Gastroesophageal sphincter (tissue), 3 donors: ENCODE measurements at regions not wholly inside any gene's neighbourhood (a gene's known extent, or its start where the extent isn't known, plus 50 kb on each side); places are given as distances from the start of the nearest gene placed in this dataset.

ENCODE experiments used
- EP300 ChIP-seq: sonication (generic); formaldehyde crosslinking; IDR thresholded peaks from one replicate; pipeline ENCODE4 v1.6.1; 2017; ENCODE audit warnings: antibody characterized with exemption, mild to moderate bottlenecking
- POLR2A ChIP-seq, 2 donors: fragments of 450-650 bp; IDR thresholded peaks; one replicate each; pipeline ENCODE4 v1.6.1; 2017; ENCODE audit warnings: antibody characterized with exemption in 2 of 2, mild to moderate bottlenecking in 2 of 2, moderate library complexity in 1 of 2
- TF ChIP-seq, protein P1 (sequence below), 4 experiments: fragments of 200-600 bp in 2 of 4; fragments of 450-650 bp in 2 of 4; sonication (generic) in 1 of 4; IDR thresholded peaks; one replicate each; pipeline ENCODE4 v1.5.1; 2017 to 2019; ENCODE audit warnings: antibody characterized with exemption in 4 of 4, mild to moderate bottlenecking in 2 of 4, moderate library complexity in 2 of 4

DNA sequence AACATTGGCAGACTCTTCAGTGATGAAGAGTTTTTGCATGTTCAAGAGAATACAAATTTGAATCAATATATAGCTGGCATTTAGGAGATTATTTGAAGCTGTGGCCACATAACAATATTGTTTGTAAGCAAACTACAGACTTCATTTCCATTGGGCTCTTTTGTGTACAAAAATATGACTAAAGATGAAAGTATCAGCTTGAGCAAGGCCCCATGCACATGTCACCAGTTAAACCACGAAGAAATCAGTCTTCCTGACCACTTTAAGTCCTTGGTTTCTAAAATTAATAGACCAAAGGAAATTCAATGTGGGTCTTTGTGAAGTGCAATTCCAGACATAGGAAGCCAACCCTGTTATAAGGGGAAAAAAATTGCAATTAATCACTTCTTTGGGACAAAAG lies 1664.6 kb upstream of the ADGRL3 start:
- TF ChIP-seq POLR2A (IDR thresholded peaks at IDR 0.05): no peak
- TF ChIP-seq EP300: no peak
- TF ChIP-seq, protein P1, sequence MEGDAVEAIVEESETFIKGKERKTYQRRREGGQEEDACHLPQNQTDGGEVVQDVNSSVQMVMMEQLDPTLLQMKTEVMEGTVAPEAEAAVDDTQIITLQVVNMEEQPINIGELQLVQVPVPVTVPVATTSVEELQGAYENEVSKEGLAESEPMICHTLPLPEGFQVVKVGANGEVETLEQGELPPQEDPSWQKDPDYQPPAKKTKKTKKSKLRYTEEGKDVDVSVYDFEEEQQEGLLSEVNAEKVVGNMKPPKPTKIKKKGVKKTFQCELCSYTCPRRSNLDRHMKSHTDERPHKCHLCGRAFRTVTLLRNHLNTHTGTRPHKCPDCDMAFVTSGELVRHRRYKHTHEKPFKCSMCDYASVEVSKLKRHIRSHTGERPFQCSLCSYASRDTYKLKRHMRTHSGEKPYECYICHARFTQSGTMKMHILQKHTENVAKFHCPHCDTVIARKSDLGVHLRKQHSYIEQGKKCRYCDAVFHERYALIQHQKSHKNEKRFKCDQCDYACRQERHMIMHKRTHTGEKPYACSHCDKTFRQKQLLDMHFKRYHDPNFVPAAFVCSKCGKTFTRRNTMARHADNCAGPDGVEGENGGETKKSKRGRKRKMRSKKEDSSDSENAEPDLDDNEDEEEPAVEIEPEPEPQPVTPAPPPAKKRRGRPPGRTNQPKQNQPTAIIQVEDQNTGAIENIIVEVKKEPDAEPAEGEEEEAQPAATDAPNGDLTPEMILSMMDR (IDR thresholded peaks at IDR 0.05): no peak
